GM13976 (cell line): ENCODE measurements at regions not wholly inside any gene's neighbourhood (a gene's known extent, or its start where the extent isn't known, plus 50 kb on each side); places are given as distances from the start of the nearest gene placed in this dataset.
"Not testable (repeated sequence)": the region's sequence is repeated elsewhere in the genome, so short reads cannot be mapped to it uniquely, and the experiment has no call there.

Source experiments
- DNase-seq: peaks from one replicate; pipeline ENCODE4 v3.0.0; 2012; ENCODE audit warnings: low spot score
- CTCF ChIP-seq: IDR thresholded peaks from 2 replicates; pipeline ENCODE4 v1.5.1; 2012; ENCODE audit warnings: borderline replicate concordance, mild to moderate bottlenecking; ENCODE audit not compliant: insufficient read depth; ENCODE audit errors: extremely low read depth, missing control alignments, control extremely low read depth
- in situ Hi-C: fragments of 300-500 bp; cut with MboI; formaldehyde crosslinking; loops from one replicate; pipeline ENCODE4 v1.12.0; 2022; ENCODE audit warnings: low sequenced_read_pairs, mixed read lengths, inconsistent platforms; ENCODE audit not compliant: unreplicated experiment

GRCh38 chrY:18671970-18672369, 101.6 kb downstream of the HSFY2 start:
- no peak for DNase-seq
- in situ Hi-C loops = no loop called here
- TF ChIP-seq CTCF = no peak

- in situ Hi-C loops, DNase-seq: not testable (repeated sequence)
These were observed 87.5 kb downstream of the HSFY2 start for GRCh38 chrY:18686027-18686426.

- in situ Hi-C loops, DNase-seq: not testable (repeated sequence)
These were observed 85.2 kb downstream of the HSFY2 start for GRCh38 chrY:18688362-18688761.

- in situ Hi-C loops, DNase-seq: not testable (repeated sequence)
These were observed 84.1 kb downstream of the HSFY2 start for GRCh38 chrY:18689420-18689819.

- DNase-seq, in situ Hi-C loops: not testable (repeated sequence)
These were observed 83.5 kb downstream of the HSFY2 start for GRCh38 chrY:18689890-18690593.

GRCh38 chrY:18696788-18697187, 76.7 kb downstream of the HSFY2 start:
- DNase-seq, in situ Hi-C loops: not testable (repeated sequence)

GRCh38 chrY:18704198-18704597, 69.3 kb downstream of the HSFY2 start:
- in situ Hi-C loops, DNase-seq: not testable (repeated sequence)

- DNase-seq, in situ Hi-C loops: not testable (repeated sequence)
These were observed 61.8 kb downstream of the HSFY2 start for GRCh38 chrY:18711785-18712184.

GRCh38 chrY:18713760-18714159, 59.8 kb downstream of the HSFY2 start:
- in situ Hi-C loops, DNase-seq: not testable (repeated sequence)

- DNase-seq, in situ Hi-C loops: not testable (repeated sequence)
These were observed 54.8 kb downstream of the HSFY2 start for GRCh38 chrY:18718714-18719113.

- DNase-seq, in situ Hi-C loops: not testable (repeated sequence)
These were observed 53.1 kb downstream of the HSFY2 start for GRCh38 chrY:18720395-18720794.
